ENCODE measurements at regions not wholly inside any gene's neighbourhood (a gene's known extent, or its start where the extent isn't known, plus 50 kb on each side); places are given as distances from the start of the nearest gene placed in this dataset.

GRCh38 chr2:136178941-136179601 lies 61.1 kb upstream of the CXCR4 start:
- no peaks in the 10 kb centered on the region for H3F3A ChIP-seq (ENCODE audit: insufficient read depth, low read depth)
- no peak overlapping the region for H3K4me3 ChIP-seq
- no peaks in the 10 kb centered on the region for H3K27me3 ChIP-seq (ENCODE audit: insufficient read depth, low read depth)
- CTCF ChIA-PET: no interaction called here
- H3K27ac ChIP-seq: no peak overlapping the region
- H4K20me1 ChIP-seq (ENCODE audit: insufficient read depth): no peaks in the 10 kb centered on the region
- BruUV-seq (replicated peaks): no TSS peak
- intact Hi-C loops (cut with micrococcal nuclease; ENCODE audit: unreplicated experiment): no loop called here
- DNase-seq: no peak
- POLR2A ChIA-PET (ENCODE audit: unreplicated experiment): no interaction called here
- no peaks in the 10 kb centered on the region for H3K4me1 ChIP-seq (replicated peaks; ENCODE audit: insufficient read depth)
- H3K4me2 ChIP-seq: no peak overlapping the region
- H2AFZ ChIP-seq: no peak overlapping the region
- no peaks in the 10 kb centered on the region for H3K9me3 ChIP-seq (ENCODE audit: insufficient read depth, low read depth)
- H3K9me2 ChIP-seq (ENCODE audit: insufficient read depth): no peaks in the 10 kb centered on the region
- TF ChIP-seq EZH2 (IDR thresholded peaks at IDR 0.05; ENCODE audit: low read depth): no peak
- TF ChIP-seq CTCF (conservative IDR thresholded peaks at IDR 0.05): no peak
- no peaks in the 10 kb centered on the region for H3K36me3 ChIP-seq (ENCODE audit: low read depth)
- H3K79me2 ChIP-seq (ENCODE audit: low read depth): no peaks in the 10 kb centered on the region

DNA sequence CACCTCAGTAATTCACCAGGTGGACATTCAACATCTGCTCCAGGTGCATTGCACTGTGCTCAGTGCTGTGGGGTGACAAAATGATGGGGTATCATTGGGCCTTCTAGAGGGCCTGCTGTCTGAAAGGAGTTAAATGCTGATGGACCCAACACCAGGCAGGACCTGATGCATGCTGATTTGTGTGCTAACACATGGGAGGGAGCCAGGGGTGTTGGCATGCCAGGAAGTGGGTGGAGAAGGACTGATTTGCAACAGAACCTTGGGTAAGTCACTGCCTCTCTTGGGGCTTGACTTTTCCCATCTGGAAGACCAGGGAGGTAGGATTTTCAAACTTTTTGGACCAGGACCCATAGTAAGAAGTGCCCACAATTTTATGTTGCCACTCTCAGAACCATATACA lies 57.9 kb upstream of the CXCR4 start:
- TF ChIP-seq EZH2 (IDR thresholded peaks at IDR 0.05; ENCODE audit: low read depth) (no peak), CTCF (conservative IDR thresholded peaks at IDR 0.05) (no peak)
- no peak overlapping the region for H3K27ac ChIP-seq
- H3K4me2 ChIP-seq: no peak overlapping the region
- no peaks in the 10 kb centered on the region for H3K79me2 ChIP-seq (ENCODE audit: low read depth)
- intact Hi-C loops (cut with micrococcal nuclease; ENCODE audit: unreplicated experiment): no loop called here
- no peak for DNase-seq
- no peaks in the 10 kb centered on the region for H4K20me1 ChIP-seq (ENCODE audit: insufficient read depth)
- H3K36me3 ChIP-seq (ENCODE audit: low read depth): no peaks in the 10 kb centered on the region
- no peak overlapping the region for H3K4me3 ChIP-seq
- BruUV-seq (replicated peaks): no TSS peak
- ChIA-PET POLR2A (ENCODE audit: unreplicated experiment) (no interaction called here), CTCF (no interaction called here)
- no peaks in the 10 kb centered on the region for H3K4me1 ChIP-seq (replicated peaks; ENCODE audit: insufficient read depth)
- H3K27me3 ChIP-seq (ENCODE audit: insufficient read depth, low read depth): no peaks in the 10 kb centered on the region
- H2AFZ ChIP-seq: no peak overlapping the region
- H3F3A ChIP-seq (ENCODE audit: insufficient read depth, low read depth): no peaks in the 10 kb centered on the region
- no peaks in the 10 kb centered on the region for H3K9me3 ChIP-seq (ENCODE audit: insufficient read depth, low read depth)
- no peaks in the 10 kb centered on the region for H3K9me2 ChIP-seq (ENCODE audit: insufficient read depth)

DNA sequence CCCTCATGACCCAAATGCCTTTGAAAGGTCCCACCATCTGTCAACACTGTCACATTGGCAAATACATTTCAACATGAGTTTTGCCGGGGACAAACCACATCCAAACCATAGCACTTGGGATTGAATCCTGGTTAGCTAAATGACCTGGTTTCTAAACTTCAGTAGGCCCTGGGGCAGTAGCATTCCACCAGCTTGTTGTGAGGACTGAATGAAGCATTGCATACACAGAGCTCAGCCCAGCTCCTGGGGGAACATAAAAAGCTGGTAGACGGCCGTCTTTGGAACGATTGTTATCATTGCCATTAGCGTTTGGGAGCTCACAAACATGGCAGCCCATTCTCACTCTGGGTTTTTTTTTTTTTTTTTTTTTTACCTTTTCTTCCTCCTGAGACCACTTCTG lies 57.5 kb upstream of the CXCR4 start:
- TF ChIP-seq EZH2 (IDR thresholded peaks at IDR 0.05; ENCODE audit: low read depth) (no peak), CTCF (conservative IDR thresholded peaks at IDR 0.05) (no peak)
- Histone ChIP-seq H2AFZ (no peak overlapping the region), H3K4me1 (replicated peaks; ENCODE audit: insufficient read depth) (no peaks in the 10 kb centered on the region), H3F3A (ENCODE audit: insufficient read depth, low read depth) (no peaks in the 10 kb centered on the region), H4K20me1 (ENCODE audit: insufficient read depth) (no peaks in the 10 kb centered on the region), H3K9me2 (ENCODE audit: insufficient read depth) (no peaks in the 10 kb centered on the region), H3K9me3 (ENCODE audit: insufficient read depth, low read depth) (no peaks in the 10 kb centered on the region), H3K4me3 (no peak overlapping the region), H3K79me2 (ENCODE audit: low read depth) (no peaks in the 10 kb centered on the region), H3K27me3 (ENCODE audit: insufficient read depth, low read depth) (no peaks in the 10 kb centered on the region), H3K27ac (no peak overlapping the region), H3K36me3 (ENCODE audit: low read depth) (no peaks in the 10 kb centered on the region), H3K4me2 (no peak overlapping the region)
- CTCF ChIA-PET: no interaction called here
- BruUV-seq (replicated peaks): no TSS peak
- POLR2A ChIA-PET (ENCODE audit: unreplicated experiment): no interaction called here
- intact Hi-C loops (cut with micrococcal nuclease; ENCODE audit: unreplicated experiment): no loop called here
- DNase-seq: no peak
